MM.1S (cell line): ENCODE measurements at regions not wholly inside any gene's neighbourhood (a gene's known extent, or its start where the extent isn't known, plus 50 kb on each side); places are given as distances from the start of the nearest gene placed in this dataset.

Experiments used
- DNase-seq: peaks from one replicate; pipeline ENCODE4 v3.0.0-alpha.2; 2015
- H2AFZ ChIP-seq: fragments of 300-600 bp; sonication (generic); 2 replicates; pipeline ENCODE4 v1.6.0; 2016; ENCODE audit warnings: antibody characterized with exemption, low read length
- H3F3A ChIP-seq: fragments of 300-600 bp; sonication (generic); 2 replicates; pipeline ENCODE4 v1.6.1; 2016; ENCODE audit warnings: mild to moderate bottlenecking, antibody characterized with exemption, low read length, moderate library complexity, mixed read lengths; ENCODE audit not compliant: insufficient read depth
- H3K27ac ChIP-seq: fragments of 300-600 bp; sonication (generic); 2 replicates; pipeline ENCODE4 v1.5.1; 2016; ENCODE audit warnings: mild to moderate bottlenecking, low read length
- H3K27me3 ChIP-seq: fragments of 300-600 bp; sonication (generic); replicated peaks from 2 replicates; pipeline ENCODE4 v1.6.0; 2016; ENCODE audit warnings: low read length; ENCODE audit not compliant: insufficient read depth
- H3K36me3 ChIP-seq: fragments of 300-600 bp; sonication (generic); replicated peaks from 2 replicates; pipeline ENCODE4 v1.6.1; 2016; ENCODE audit warnings: mild to moderate bottlenecking, low read length, mixed read lengths; ENCODE audit not compliant: insufficient read depth
- H3K4me1 ChIP-seq: fragments of 300-600 bp; sonication (generic); 2 replicates; pipeline ENCODE4 v1.6.1; 2016; ENCODE audit warnings: low read length, mixed read lengths
- H3K4me2 ChIP-seq: fragments of 300-600 bp; sonication (generic); 2 replicates; pipeline ENCODE4 v1.6.0; 2016; ENCODE audit warnings: low read depth, low read length
- H3K4me3 ChIP-seq: fragments of 300-600 bp; sonication (generic); 2 replicates; pipeline ENCODE4 v1.5.1; 2016; ENCODE audit warnings: low read length, mixed read lengths
- H3K79me2 ChIP-seq: fragments of 300-600 bp; sonication (generic); 2 replicates; pipeline ENCODE4 v1.6.1; 2016; ENCODE audit warnings: mixed run types, low read length, mixed read lengths
- H3K9ac ChIP-seq: fragments of 300-600 bp; sonication (generic); 2 replicates; pipeline ENCODE4 v1.6.1; 2016; ENCODE audit warnings: low read length, mixed read lengths
- H3K9me2 ChIP-seq: fragments of 300-600 bp; sonication (generic); replicated peaks from 2 replicates; pipeline ENCODE4 v1.6.1; 2016; ENCODE audit warnings: mild to moderate bottlenecking, low read length, mixed read lengths; ENCODE audit not compliant: insufficient read depth
- H3K9me3 ChIP-seq: fragments of 300-600 bp; sonication (generic); replicated peaks from 2 replicates; pipeline ENCODE4 v1.6.1; 2016; ENCODE audit warnings: mild to moderate bottlenecking, low read length, mixed read lengths; ENCODE audit not compliant: insufficient read depth
- H4K20me1 ChIP-seq: fragments of 300-600 bp; sonication (generic); 2 replicates; pipeline ENCODE4 v1.6.1; 2016; ENCODE audit warnings: mild to moderate bottlenecking, low read length, moderate library complexity, mixed read lengths; ENCODE audit not compliant: insufficient read depth
- CTCF ChIP-seq: fragments of 300-600 bp; sonication (generic); IDR thresholded peaks from 2 replicates; pipeline ENCODE4 v1.5.1; 2016; ENCODE audit warnings: antibody characterized with exemption, low read length, mixed read lengths
- EZH2 ChIP-seq: fragments of 300-600 bp; sonication (generic); optimal IDR thresholded peaks from 2 replicates; pipeline ENCODE3; 2017; ENCODE audit warnings: low read depth, mild to moderate bottlenecking, antibody characterized with exemption, low read length, mixed read lengths
- EZH2phosphoT487 ChIP-seq: fragments of 300-600 bp; sonication (generic); IDR thresholded peaks from 2 replicates; pipeline ENCODE4 v1.6.1; 2018; ENCODE audit warnings: antibody characterized with exemption, low read length

- H3K9me3 ChIP-seq = no peaks in the 10 kb centered on the region
- no peaks in the 10 kb centered on the region for H3K27me3 ChIP-seq
- no peaks in the 10 kb centered on the region for H3F3A ChIP-seq
- no peaks in the 10 kb centered on the region for H3K9me2 ChIP-seq
- no peak for TF ChIP-seq CTCF
- no peak for TF ChIP-seq EZH2phosphoT487
- no peak for TF ChIP-seq EZH2
- H3K4me1 ChIP-seq = no peaks in the 10 kb centered on the region
- no peaks in the 10 kb centered on the region for H3K36me3 ChIP-seq
- H3K4me3 ChIP-seq = no peak overlapping the region
- H4K20me1 ChIP-seq = no peaks in the 10 kb centered on the region
- H3K4me2 ChIP-seq = no peak overlapping the region
- H3K9ac ChIP-seq = no peak overlapping the region
- no peaks in the 10 kb centered on the region for H3K79me2 ChIP-seq
- no peak overlapping the region for H3K27ac ChIP-seq
- no peak overlapping the region for H2AFZ ChIP-seq
- DNase-seq = no peak
Observed at GRCh38 chr3:78023257-78023656, 983.4 kb downstream of the ROBO2 start.

- Histone ChIP-seq H3K9ac (no peak overlapping the region), H4K20me1 (no peaks in the 10 kb centered on the region)
Observed at GRCh38 chr3:78025916-78026315, 986.0 kb downstream of the ROBO2 start.

GRCh38 chr3:78026318-78026828 is 986.5 kb downstream of the ROBO2 start:
- H3K79me2 ChIP-seq = no peaks in the 10 kb centered on the region
- no peaks in the 10 kb centered on the region for H3K9me2 ChIP-seq
- no peak for DNase-seq
- H3K36me3 ChIP-seq = no peaks in the 10 kb centered on the region
- no peak overlapping the region for H3K4me2 ChIP-seq
- H3K9ac ChIP-seq = no peak overlapping the region
- H3K9me3 ChIP-seq = no peaks in the 10 kb centered on the region
- H3K4me3 ChIP-seq = no peak overlapping the region
- no peaks in the 10 kb centered on the region for H3K27me3 ChIP-seq
- H2AFZ ChIP-seq = no peak overlapping the region
- no peaks in the 10 kb centered on the region for H3K4me1 ChIP-seq
- TF ChIP-seq CTCF = no peak
- TF ChIP-seq EZH2 = no peak
- TF ChIP-seq EZH2phosphoT487 = no peak
- H3F3A ChIP-seq = no peaks in the 10 kb centered on the region
- no peak overlapping the region for H3K27ac ChIP-seq
- no peaks in the 10 kb centered on the region for H4K20me1 ChIP-seq

More at GRCh38 chr3:78025916-78026315, 986.0 kb downstream of the ROBO2 start:
- H3K9me2 ChIP-seq = no peaks in the 10 kb centered on the region
- H3K79me2 ChIP-seq = no peaks in the 10 kb centered on the region
- TF ChIP-seq EZH2phosphoT487 = no peak
- TF ChIP-seq EZH2 = no peak
- TF ChIP-seq CTCF = no peak
- no peaks in the 10 kb centered on the region for H3F3A ChIP-seq
- no peaks in the 10 kb centered on the region for H3K4me1 ChIP-seq
- H3K4me2 ChIP-seq = no peak overlapping the region
- H2AFZ ChIP-seq = no peak overlapping the region
- H3K27me3 ChIP-seq = no peaks in the 10 kb centered on the region
- DNase-seq = no peak
- H3K4me3 ChIP-seq = no peak overlapping the region
- H3K36me3 ChIP-seq = no peaks in the 10 kb centered on the region
- H3K27ac ChIP-seq = no peak overlapping the region
- no peaks in the 10 kb centered on the region for H3K9me3 ChIP-seq
